ENCODE measurements at regions not wholly inside any gene's neighbourhood (a gene's known extent, or its start where the extent isn't known, plus 50 kb on each side); places are given as distances from the start of the nearest gene placed in this dataset.

GRCh38 chr5:100175346-100175745, 359.8 kb upstream of the FAM174A start:
- Histone ChIP-seq H3K4ac (ENCODE audit: low read depth, low read length) (no peak overlapping the region), H3K4me2 (ENCODE audit: insufficient read depth, insufficient read length, low read length) (no peak overlapping the region)
- no peak overlapping the region for H3K4me3 Mint-ChIP-seq

More at GRCh38 chr5:100175346-100175745, 359.8 kb upstream of the FAM174A start:
- Histone ChIP-seq H3K9ac (ENCODE audit: extremely low read depth, insufficient read length, low read length) (no peak overlapping the region), H2BK12ac (ENCODE audit: insufficient read length, low read depth, low read length) (no peak overlapping the region), H3K23ac (ENCODE audit: insufficient read length, low read depth, low read length) (no peak overlapping the region), H2BK120ac (ENCODE audit: low read depth, low read length, poor library complexity, severe bottlenecking) (no peak overlapping the region), H3K27ac (ENCODE audit: insufficient read length, low read depth, low read length) (no peak overlapping the region), H2BK5ac (ENCODE audit: insufficient read length, low read length) (no peak overlapping the region), H2AFZ (ENCODE audit: low read length) (no peak overlapping the region), H3K14ac (ENCODE audit: insufficient read depth, low read length) (no peak overlapping the region), H3K79me2 (ENCODE audit: insufficient read depth, low read length) (no peaks in the 10 kb centered on the region), H2BK20ac (ENCODE audit: low read depth, low read length, poor library complexity, severe bottlenecking) (no peak overlapping the region), H4K20me1 (ENCODE audit: control insufficient read depth, insufficient read depth, insufficient read length) (no peaks in the 10 kb centered on the region), H3T11ph (ENCODE audit: low read length) (no peak overlapping the region), H2BK15ac (ENCODE audit: low read depth, low read length) (no peak overlapping the region), H4K91ac (ENCODE audit: insufficient read length, low read depth, low read length) (no peak overlapping the region), H3K27me3 (ENCODE audit: insufficient read depth, low read length) (no peaks in the 10 kb centered on the region), H4K8ac (replicated peaks; ENCODE audit: insufficient read length, low read depth, low read length) (no peak overlapping the region), H3K23me2 (ENCODE audit: insufficient read length, low read depth, low read length, poor library complexity, severe bottlenecking) (no peaks in the 10 kb centered on the region), H3K9me3 (ENCODE audit: control insufficient read depth, low read depth, low read length) (no peaks in the 10 kb centered on the region), H4K5ac (ENCODE audit: insufficient read length, low read depth, low read length) (no peak overlapping the region), H3K56ac (ENCODE audit: insufficient read length, low read depth, low read length) (no peak overlapping the region), H3K79me1 (ENCODE audit: insufficient read depth, low read depth, low read length, poor library complexity, severe bottlenecking) (no peaks in the 10 kb centered on the region), H3K18ac (ENCODE audit: insufficient read length, low read depth, low read length) (no peak overlapping the region), H3K4me1 (ENCODE audit: insufficient read depth, low read length) (no peaks in the 10 kb centered on the region), H2AK5ac (ENCODE audit: insufficient read length, low read length) (no peak overlapping the region)
- no CpG with 5 or more reads among the region's 1 CpG for WGBS (ENCODE audit: extremely low coverage, insufficient read length, low lambda C conversion rate)
- TF ChIP-seq, protein P1, sequence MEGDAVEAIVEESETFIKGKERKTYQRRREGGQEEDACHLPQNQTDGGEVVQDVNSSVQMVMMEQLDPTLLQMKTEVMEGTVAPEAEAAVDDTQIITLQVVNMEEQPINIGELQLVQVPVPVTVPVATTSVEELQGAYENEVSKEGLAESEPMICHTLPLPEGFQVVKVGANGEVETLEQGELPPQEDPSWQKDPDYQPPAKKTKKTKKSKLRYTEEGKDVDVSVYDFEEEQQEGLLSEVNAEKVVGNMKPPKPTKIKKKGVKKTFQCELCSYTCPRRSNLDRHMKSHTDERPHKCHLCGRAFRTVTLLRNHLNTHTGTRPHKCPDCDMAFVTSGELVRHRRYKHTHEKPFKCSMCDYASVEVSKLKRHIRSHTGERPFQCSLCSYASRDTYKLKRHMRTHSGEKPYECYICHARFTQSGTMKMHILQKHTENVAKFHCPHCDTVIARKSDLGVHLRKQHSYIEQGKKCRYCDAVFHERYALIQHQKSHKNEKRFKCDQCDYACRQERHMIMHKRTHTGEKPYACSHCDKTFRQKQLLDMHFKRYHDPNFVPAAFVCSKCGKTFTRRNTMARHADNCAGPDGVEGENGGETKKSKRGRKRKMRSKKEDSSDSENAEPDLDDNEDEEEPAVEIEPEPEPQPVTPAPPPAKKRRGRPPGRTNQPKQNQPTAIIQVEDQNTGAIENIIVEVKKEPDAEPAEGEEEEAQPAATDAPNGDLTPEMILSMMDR (conservative IDR thresholded peaks at IDR 0.05), result no peak
- peaks cover 0 to 3% of the 10 kb centered on the region in 2 experiments; a peak in 1 of 5 replicates for H3K9me3 Mint-ChIP-seq
- no peaks in the 10 kb centered on the region for H3K4me1 Mint-ChIP-seq
- H3K27me3 Mint-ChIP-seq (ENCODE audit: low read depth), result no peaks in the 10 kb centered on the region; the same call in 1 of the 2 replicates
- H3K36me3 Mint-ChIP-seq (ENCODE audit: insufficient read depth in 1 of 3, low read depth in 3 of 3), result no peaks in the 10 kb centered on the region; a peak in 1 of 7 replicates
- no peak overlapping the region for H3K27ac Mint-ChIP-seq
- no peak for DNase-seq
